Adrenal gland (tissue), 9 donors: ENCODE measurements at regions not wholly inside any gene's neighbourhood (a gene's known extent, or its start where the extent isn't known, plus 50 kb on each side); places are given as distances from the start of the nearest gene placed in this dataset.

Experiments
- DNase-seq, 7 donors: peaks; one replicate each; pipeline ENCODE4 v3.0.0-alpha.2; 2019 to 2020
- H3K27ac ChIP-seq, 5 donors: fragments of 200-600 bp; sonication (generic) in 4 of 5; 1 replicate in 3 of 5; 2 replicates in 2 of 5; pipeline versions ENCODE4 v1.5.1 to v1.8.0; 2016 to 2020; ENCODE audit warnings: mild to moderate bottlenecking in 1 of 5
- H3K27me3 ChIP-seq: fragments of 200-600 bp; 2 replicates; pipeline ENCODE4 v1.8.0; 2021
- H3K36me3 ChIP-seq, 2 donors: fragments of 200-600 bp; replicated peaks in 1 of 2; 1 replicate in 1 of 2; 2 replicates in 1 of 2; pipeline versions ENCODE4 v1.5.1 to v1.8.0; 2018 to 2022
- H3K4me1 ChIP-seq, 2 donors: fragments of 200-600 bp; replicated peaks in 1 of 2; 1 replicate in 1 of 2; 2 replicates in 1 of 2; pipeline versions ENCODE4 v1.5.1 to v1.8.0; 2018 to 2021
- H3K4me3 ChIP-seq, 4 donors: fragments of 200-600 bp; sonication (generic) in 3 of 4; one replicate each; pipeline ENCODE4 v1.5.1; 2016 to 2018
- H3K9me3 ChIP-seq, 3 donors: fragments of 200-600 bp; sonication (generic) in 1 of 3; replicated peaks in 1 of 3; 1 replicate in 2 of 3; 2 replicates in 1 of 3; pipeline versions ENCODE4 v1.5.1 to v1.8.0; 2016 to 2021
- POLR2A ChIP-seq, 2 donors: fragments of 450-650 bp; IDR thresholded peaks; one replicate each; pipeline ENCODE4 v1.6.1; 2017; ENCODE audit warnings: antibody characterized with exemption in 2 of 2, mild to moderate bottlenecking in 2 of 2, moderate library complexity in 1 of 2
- WGBS, 4 donors: extraction: QIAGEN DNeasy Blood & Tissue Kit in 2 of 4; methylation state at CpG; one replicate each; pipeline versions ENCODE4 v1.1.5 to v1.1.7; 2013 to 2017; 5-methylcytosine and 5-hydroxymethylcytosine counted together
- intact Hi-C, 2 donors: fragments of 100-400 bp; cut with DNase I; formaldehyde crosslinking; loops; one replicate each; pipeline versions ENCODE4 v1.14.1 to v1.15.0; 2022 to 2023
- TF ChIP-seq, protein P1 (sequence below), 6 experiments: fragments of 450-650 bp in 4 of 6; fragments of 200-600 bp in 2 of 6; sonication (generic) in 1 of 6; IDR thresholded peaks; 1 replicate in 5 of 6; 2 replicates in 1 of 6; pipeline versions ENCODE4 v1.5.1 to v1.8.0; 2016 to 2021; ENCODE audit warnings: antibody characterized with exemption in 6 of 6, mild to moderate bottlenecking in 2 of 6, moderate library complexity in 1 of 6
- donor health status: healthy with polysubstance abuse.
- donor health status: Bipolar disorder and iron deficiency.
- donor health status: DM: yes; HTN: yes; CAD: no.
- donor health status: DM: no; HTN: no; CAD: no.
- donor health status: DM: no; HTN: no; CAD: no.

GRCh38 chr14:103273745-103274615 is 60.1 kb upstream of the EIF5 start:
- 28 to 42% (median 34%) methylated on average over 13 to 79 of the region's 79 CpGs for WGBS, 4 donors
- no peaks in the 10 kb centered on the region for H3K9me3 ChIP-seq
- intact Hi-C loops: no loop called here
- H3K27me3 ChIP-seq: peaks cover 21% of the 10 kb centered on the region
- no peak overlapping the region for H3K27ac ChIP-seq
- DNase-seq: peak in 3 of 7 donors; percentile 15 to 40 (median 16)
- peaks cover 5 to 12% of the 10 kb centered on the region in 2 donors for H3K4me1 ChIP-seq
- H3K4me3 ChIP-seq: no peak overlapping the region
- H3K36me3 ChIP-seq: no peaks in the 10 kb centered on the region
- TF ChIP-seq, protein P1, sequence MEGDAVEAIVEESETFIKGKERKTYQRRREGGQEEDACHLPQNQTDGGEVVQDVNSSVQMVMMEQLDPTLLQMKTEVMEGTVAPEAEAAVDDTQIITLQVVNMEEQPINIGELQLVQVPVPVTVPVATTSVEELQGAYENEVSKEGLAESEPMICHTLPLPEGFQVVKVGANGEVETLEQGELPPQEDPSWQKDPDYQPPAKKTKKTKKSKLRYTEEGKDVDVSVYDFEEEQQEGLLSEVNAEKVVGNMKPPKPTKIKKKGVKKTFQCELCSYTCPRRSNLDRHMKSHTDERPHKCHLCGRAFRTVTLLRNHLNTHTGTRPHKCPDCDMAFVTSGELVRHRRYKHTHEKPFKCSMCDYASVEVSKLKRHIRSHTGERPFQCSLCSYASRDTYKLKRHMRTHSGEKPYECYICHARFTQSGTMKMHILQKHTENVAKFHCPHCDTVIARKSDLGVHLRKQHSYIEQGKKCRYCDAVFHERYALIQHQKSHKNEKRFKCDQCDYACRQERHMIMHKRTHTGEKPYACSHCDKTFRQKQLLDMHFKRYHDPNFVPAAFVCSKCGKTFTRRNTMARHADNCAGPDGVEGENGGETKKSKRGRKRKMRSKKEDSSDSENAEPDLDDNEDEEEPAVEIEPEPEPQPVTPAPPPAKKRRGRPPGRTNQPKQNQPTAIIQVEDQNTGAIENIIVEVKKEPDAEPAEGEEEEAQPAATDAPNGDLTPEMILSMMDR (IDR thresholded peaks at IDR 0.05): no peak
- no peak for TF ChIP-seq POLR2A (IDR thresholded peaks at IDR 0.05)

- DNase-seq: no peak
- TF ChIP-seq, protein P1 (IDR thresholded peaks at IDR 0.05): no peak
- TF ChIP-seq POLR2A (IDR thresholded peaks at IDR 0.05): no peak
- H3K36me3 ChIP-seq: no peaks in the 10 kb centered on the region
- H3K27ac ChIP-seq: no peak overlapping the region
- no peak overlapping the region for H3K4me3 ChIP-seq
- peaks cover 11 to 17% of the 10 kb centered on the region in 2 donors for H3K4me1 ChIP-seq
- intact Hi-C loops: no loop called here
- peaks cover 21% of the 10 kb centered on the region for H3K27me3 ChIP-seq
- no peaks in the 10 kb centered on the region for H3K9me3 ChIP-seq
Measured at GRCh38 chr14:103275000-103275399, 59.0 kb upstream of the EIF5 start.

GRCh38 chr14:103277931-103278330 is 56.1 kb upstream of the EIF5 start:
- peaks cover 11 to 17% of the 10 kb centered on the region in 2 donors for H3K4me1 ChIP-seq
- TF ChIP-seq, protein P1 (IDR thresholded peaks at IDR 0.05): no peak
- TF ChIP-seq POLR2A (IDR thresholded peaks at IDR 0.05): no peak
- H3K36me3 ChIP-seq: no peaks in the 10 kb centered on the region
- H3K27ac ChIP-seq: no peak overlapping the region
- H3K27me3 ChIP-seq: peaks cover 21% of the 10 kb centered on the region
- peak in 2 of 7 donors; percentile 11 to 36 for DNase-seq
- 90 to 94% (median 93%) methylated on average over 8 of the region's 8 CpGs for WGBS, 4 donors
- H3K4me3 ChIP-seq: no peak overlapping the region
- intact Hi-C loops: no loop called here
- H3K9me3 ChIP-seq: no peaks in the 10 kb centered on the region

DNA sequence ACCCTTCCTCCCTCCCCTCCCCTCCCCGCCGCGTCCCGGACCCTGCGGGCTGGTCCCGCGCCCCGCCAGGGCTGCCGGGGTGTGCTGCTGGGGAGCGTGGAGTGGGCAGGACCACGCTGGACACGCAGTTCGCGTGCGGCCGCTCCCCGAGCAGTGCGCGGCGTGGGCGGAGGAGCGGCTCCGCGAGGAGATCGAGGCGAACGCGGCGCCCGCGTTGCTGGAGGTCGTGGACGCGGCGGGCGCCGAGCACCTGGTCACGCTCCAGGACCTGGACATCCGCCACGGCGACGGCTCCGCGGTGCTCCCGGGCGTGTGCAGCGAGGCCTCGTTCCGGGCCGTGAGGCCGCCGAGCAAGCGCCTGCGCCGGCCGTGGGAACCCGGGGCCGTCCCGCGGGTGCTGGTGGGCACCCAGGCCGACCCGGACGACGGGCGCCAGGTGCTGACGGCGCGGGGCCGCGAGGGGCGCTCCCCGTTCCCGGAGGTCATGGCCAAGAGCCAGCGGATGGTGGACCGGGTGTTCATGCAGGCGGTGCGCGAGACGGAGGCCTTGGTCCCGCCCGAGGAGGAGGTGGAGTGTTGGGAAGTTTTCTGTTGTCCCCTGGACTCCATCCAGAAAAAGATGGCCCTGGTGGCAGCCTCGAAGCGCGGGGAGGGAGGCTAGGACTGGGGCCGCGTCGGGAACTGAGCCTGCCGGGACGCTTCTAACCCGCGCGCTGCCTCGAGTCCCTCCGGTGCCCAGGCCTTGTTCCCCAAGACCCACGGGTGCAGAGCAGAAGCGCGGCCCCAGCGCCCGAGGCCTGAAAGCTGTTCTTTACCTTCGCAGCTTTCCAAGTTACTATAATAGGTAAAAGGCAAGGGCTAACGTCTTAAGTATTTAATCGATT is 54.7 kb upstream of the EIF5 start:
- 13 to 70% (median 36%) methylated on average over 10 to 97 of the region's 102 CpGs for WGBS, 4 donors
- Histone ChIP-seq H3K27me3 (peaks cover 7% of the 10 kb centered on the region), H3K4me3 (peak overlapping the region in 1 of 4 donors; percentile 33), H3K9me3 (no peaks in the 10 kb centered on the region), H3K4me1 (peaks cover 8 to 11% of the 10 kb centered on the region in 2 donors), H3K36me3 (no peaks in the 10 kb centered on the region), H3K27ac (no peak overlapping the region)
- intact Hi-C loops: no loop called here
- TF ChIP-seq, protein P1 (IDR thresholded peaks at IDR 0.05): no peak
- no peak for TF ChIP-seq POLR2A (IDR thresholded peaks at IDR 0.05)
- DNase-seq: peak in 6 of 7 donors; percentile 25 to 52 (median 42)
